ENCODE measurements at regions not wholly inside any gene's neighbourhood (a gene's known extent, or its start where the extent isn't known, plus 50 kb on each side); places are given as distances from the start of the nearest gene placed in this dataset.
A peak's percentile ranks its signal among the peaks of the same experiment; 100 is the strongest.

DNA sequence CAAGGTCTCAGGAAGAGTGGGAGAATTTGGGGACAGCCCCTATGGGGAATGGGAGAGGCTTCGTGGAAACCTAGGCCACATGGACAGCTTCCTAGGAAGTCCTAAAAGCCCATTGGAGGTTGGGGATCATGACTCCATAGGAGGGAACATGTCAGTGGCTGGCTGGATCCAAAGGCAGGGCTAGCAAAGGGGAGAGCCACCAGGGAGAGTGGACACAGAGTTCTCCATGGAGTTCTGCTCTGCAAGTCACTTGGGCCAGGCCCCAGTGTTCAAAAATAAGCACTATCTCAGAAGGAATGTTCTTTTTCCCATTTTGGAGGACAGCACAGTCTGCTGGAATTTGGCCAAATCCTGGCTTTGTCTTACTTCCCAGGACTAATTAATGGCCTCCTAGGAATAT lies 140.6 kb upstream of the RAD23B start:
- peaks cover 2% of the 10 kb centered on the region for H3K4me1 ChIP-seq (ENCODE audit: control insufficient read depth, insufficient read depth, low read length)
- no peak overlapping the region for H3K27ac ChIP-seq (ENCODE audit: low read length)
- H3K36me3 ChIP-seq (ENCODE audit: control insufficient read depth, insufficient read depth, low read length): no peaks in the 10 kb centered on the region
- no peak for DNase-seq
- no peaks in the 10 kb centered on the region for H3K9me3 ChIP-seq (ENCODE audit: control insufficient read depth, low read depth, low read length)
- WGBS (ENCODE audit: insufficient coverage, low lambda C conversion rate): no CpG with 5 or more reads among the region's 1 CpG
- H3K4me3 ChIP-seq (ENCODE audit: low read length): no peak overlapping the region
- H3K27me3 ChIP-seq (ENCODE audit: control insufficient read depth, insufficient read depth, low read length): no peaks in the 10 kb centered on the region

DNA sequence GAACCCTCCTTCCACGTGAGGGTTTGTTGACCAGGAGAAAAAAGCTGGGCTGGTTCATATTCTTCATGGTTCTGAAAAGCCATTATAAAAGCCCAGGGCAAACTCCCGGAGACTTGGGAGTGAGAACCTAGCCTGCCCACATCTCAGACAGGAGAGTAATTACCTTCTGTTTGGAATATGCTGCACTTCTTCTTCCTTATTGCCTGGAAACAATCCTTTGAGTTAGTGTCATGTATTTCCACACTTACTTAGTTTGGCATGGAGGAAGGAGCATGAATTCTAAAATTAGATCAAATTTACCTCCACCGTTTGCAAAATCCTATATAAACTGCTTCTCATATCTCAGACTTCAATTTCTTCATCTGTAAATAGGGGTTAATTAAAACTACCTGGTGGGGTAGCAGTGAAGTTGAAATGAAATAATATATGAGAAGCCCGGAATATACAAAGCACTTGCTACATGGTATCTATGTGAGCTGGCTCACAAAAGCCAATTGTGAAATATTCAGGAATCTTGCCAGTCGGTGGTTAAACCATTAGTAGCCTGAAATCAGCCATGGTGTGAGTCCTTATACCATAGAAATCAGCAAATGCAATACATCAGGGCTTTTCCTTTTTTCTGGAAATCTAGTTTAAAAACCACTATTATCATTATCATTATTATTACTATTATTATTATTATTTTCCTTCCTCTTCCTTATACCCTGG lies 140.0 kb upstream of the RAD23B start:
- Histone ChIP-seq H3K4me1 (ENCODE audit: control insufficient read depth, insufficient read depth, low read length) (peaks cover 2% of the 10 kb centered on the region), H3K9me3 (ENCODE audit: control insufficient read depth, low read depth, low read length) (no peaks in the 10 kb centered on the region), H3K27ac (ENCODE audit: low read length) (no peak overlapping the region), H3K4me3 (ENCODE audit: low read length) (no peak overlapping the region), H3K27me3 (ENCODE audit: control insufficient read depth, insufficient read depth, low read length) (no peaks in the 10 kb centered on the region), H3K36me3 (ENCODE audit: control insufficient read depth, insufficient read depth, low read length) (no peaks in the 10 kb centered on the region)
- WGBS (ENCODE audit: insufficient coverage, low lambda C conversion rate): no CpG with 5 or more reads among the region's 5 CpGs
- no peak for DNase-seq

DNA sequence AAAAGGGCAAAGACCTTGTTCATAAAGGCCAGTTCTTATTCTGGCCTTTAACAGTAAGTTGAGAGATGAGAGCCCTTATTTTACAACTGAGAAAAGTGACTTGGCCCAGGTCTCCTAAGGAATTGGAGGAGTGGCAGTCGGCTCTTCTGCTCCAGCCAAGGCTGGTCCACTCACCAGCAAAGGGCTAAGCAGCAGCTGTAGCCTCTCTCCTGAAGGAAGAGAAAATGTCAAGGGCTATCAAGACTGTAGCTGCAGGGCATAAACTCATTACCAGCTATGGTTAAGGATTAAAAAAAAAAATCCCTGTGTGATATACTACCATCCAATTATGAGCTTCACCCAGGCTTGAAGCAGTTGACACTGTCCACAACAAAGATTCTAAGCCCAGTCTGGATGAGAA lies 138.6 kb upstream of the RAD23B start:
- DNase-seq: no peak
- Histone ChIP-seq H3K27ac (ENCODE audit: low read length) (no peak overlapping the region), H3K9me3 (ENCODE audit: control insufficient read depth, low read depth, low read length) (no peaks in the 10 kb centered on the region), H3K4me1 (ENCODE audit: control insufficient read depth, insufficient read depth, low read length) (no peaks in the 10 kb centered on the region), H3K27me3 (ENCODE audit: control insufficient read depth, insufficient read depth, low read length) (no peaks in the 10 kb centered on the region), H3K36me3 (ENCODE audit: control insufficient read depth, insufficient read depth, low read length) (no peaks in the 10 kb centered on the region), H3K4me3 (ENCODE audit: low read length) (no peak overlapping the region)
- no CpG with 5 or more reads among the region's 1 CpG for WGBS (ENCODE audit: insufficient coverage, low lambda C conversion rate)

DNA sequence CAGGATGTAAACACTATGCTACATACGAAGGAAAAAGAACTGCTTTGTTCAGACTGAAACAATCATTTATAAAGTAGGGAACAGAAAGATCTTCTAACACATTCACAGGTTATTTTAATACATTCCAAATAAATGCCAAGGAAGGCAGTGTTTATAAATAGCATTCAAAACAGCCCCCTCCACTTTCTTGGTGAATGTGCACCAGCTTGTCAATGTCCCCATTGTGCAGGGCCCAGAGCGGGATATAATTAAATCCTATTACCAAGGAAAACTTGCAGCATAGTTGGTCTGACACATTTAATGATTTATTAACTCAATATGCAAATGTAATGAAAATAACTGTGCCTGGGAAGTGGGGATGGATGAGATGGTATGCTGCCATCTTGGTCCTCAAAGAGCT lies 135.9 kb upstream of the RAD23B start:
- no peaks in the 10 kb centered on the region for H3K36me3 ChIP-seq (ENCODE audit: control insufficient read depth, insufficient read depth, low read length)
- no peaks in the 10 kb centered on the region for H3K9me3 ChIP-seq (ENCODE audit: control insufficient read depth, low read depth, low read length)
- H3K4me1 ChIP-seq (ENCODE audit: control insufficient read depth, insufficient read depth, low read length): no peaks in the 10 kb centered on the region
- no peak overlapping the region for H3K27ac ChIP-seq (ENCODE audit: low read length)
- H3K4me3 ChIP-seq (ENCODE audit: low read length): no peak overlapping the region
- no peaks in the 10 kb centered on the region for H3K27me3 ChIP-seq (ENCODE audit: control insufficient read depth, insufficient read depth, low read length)
- DNase-seq: no peak
- WGBS (ENCODE audit: insufficient coverage, low lambda C conversion rate): 83% methylated on average over 2 of the region's 2 CpGs

DNA sequence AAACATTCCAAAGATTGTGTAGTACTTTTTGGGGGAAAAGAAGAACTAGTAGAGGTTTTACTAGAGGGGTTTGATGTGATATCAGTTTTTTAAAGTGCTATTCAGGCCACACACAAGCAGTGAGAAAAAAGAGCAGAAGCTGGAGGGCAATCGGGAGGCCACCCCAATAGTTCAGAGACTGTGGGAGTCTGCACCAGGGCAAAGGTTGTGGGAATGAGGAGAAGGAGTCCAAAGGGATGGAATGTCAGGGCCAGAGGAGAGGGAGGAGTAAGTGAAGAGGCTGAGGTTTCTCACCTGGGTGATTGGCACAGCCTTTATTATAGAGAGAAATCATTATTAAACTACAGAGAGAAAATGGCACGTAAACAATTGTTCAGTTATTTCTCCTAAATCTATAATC lies 134.9 kb upstream of the RAD23B start:
- DNase-seq: peak in 1 of 2 donors; percentile 61

DNA sequence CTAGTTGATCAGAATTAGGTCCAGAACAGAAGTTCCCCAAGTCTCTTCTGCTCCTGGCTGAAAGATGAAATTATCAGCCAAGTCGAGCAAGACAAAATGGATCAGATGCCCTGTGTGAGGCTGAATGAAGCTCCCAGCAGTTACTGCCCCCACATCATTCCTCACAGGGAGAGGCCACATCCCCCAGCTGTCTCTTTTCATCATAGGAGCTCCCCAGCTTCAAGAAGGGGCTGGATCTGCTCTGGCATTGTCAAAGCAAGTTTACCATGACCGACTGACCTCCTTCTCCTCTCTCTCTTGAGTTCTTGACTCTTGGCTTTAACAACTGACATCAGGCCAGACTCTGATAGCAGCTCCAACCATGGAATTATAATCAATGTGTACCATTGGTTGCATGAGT lies 133.3 kb upstream of the RAD23B start:
- Histone ChIP-seq H3K9me3 (ENCODE audit: control insufficient read depth, low read depth, low read length) (no peaks in the 10 kb centered on the region), H3K4me3 (ENCODE audit: low read length) (no peak overlapping the region), H3K4me1 (ENCODE audit: control insufficient read depth, insufficient read depth, low read length) (no peaks in the 10 kb centered on the region), H3K27ac (ENCODE audit: low read length) (no peak overlapping the region), H3K36me3 (ENCODE audit: control insufficient read depth, insufficient read depth, low read length) (no peaks in the 10 kb centered on the region), H3K27me3 (ENCODE audit: control insufficient read depth, insufficient read depth, low read length) (peaks cover 12% of the 10 kb centered on the region)
- no CpG with 5 or more reads among the region's 2 CpGs for WGBS (ENCODE audit: insufficient coverage, low lambda C conversion rate)
- DNase-seq: no peak

More for the DNA sequence above, 134.9 kb upstream of the RAD23B start:
- Histone ChIP-seq H3K27me3 (ENCODE audit: control insufficient read depth, insufficient read depth, low read length) (no peaks in the 10 kb centered on the region), H3K36me3 (ENCODE audit: control insufficient read depth, insufficient read depth, low read length) (no peaks in the 10 kb centered on the region), H3K9me3 (ENCODE audit: control insufficient read depth, low read depth, low read length) (no peaks in the 10 kb centered on the region), H3K27ac (ENCODE audit: low read length) (no peak overlapping the region), H3K4me3 (ENCODE audit: low read length) (no peak overlapping the region), H3K4me1 (ENCODE audit: control insufficient read depth, insufficient read depth, low read length) (no peaks in the 10 kb centered on the region)
- WGBS (ENCODE audit: insufficient coverage, low lambda C conversion rate): 17% methylated on average over 1 of the region's 2 CpGs

DNA sequence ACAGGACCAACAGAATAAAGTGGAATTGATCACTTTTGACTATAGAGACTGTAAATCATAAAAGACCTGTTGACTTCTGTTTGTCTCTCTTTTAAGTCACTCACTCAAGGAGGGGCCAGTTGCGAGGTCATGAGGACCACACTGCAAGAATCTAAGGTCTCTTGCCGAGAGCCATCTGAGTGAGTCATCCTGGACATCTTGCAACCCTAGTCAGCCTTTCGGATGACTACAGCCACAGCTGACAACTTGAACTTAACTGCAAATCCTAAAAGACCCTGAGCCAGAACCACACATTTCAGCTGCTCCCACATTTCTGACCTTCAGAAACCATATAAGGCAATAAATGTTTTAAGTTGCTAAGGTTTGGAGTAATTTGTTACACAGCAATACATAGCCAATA lies 129.7 kb upstream of the RAD23B start:
- Histone ChIP-seq H3K4me1 (ENCODE audit: control insufficient read depth, insufficient read depth, low read length) (no peaks in the 10 kb centered on the region), H3K27me3 (ENCODE audit: control insufficient read depth, insufficient read depth, low read length) (peaks cover 12% of the 10 kb centered on the region), H3K27ac (ENCODE audit: low read length) (no peak overlapping the region), H3K9me3 (ENCODE audit: control insufficient read depth, low read depth, low read length) (no peaks in the 10 kb centered on the region), H3K36me3 (ENCODE audit: control insufficient read depth, insufficient read depth, low read length) (no peaks in the 10 kb centered on the region), H3K4me3 (ENCODE audit: low read length) (no peak overlapping the region)
- 100% methylated on average over 1 of the region's 3 CpGs for WGBS (ENCODE audit: insufficient coverage, low lambda C conversion rate)
- DNase-seq: no peak

DNA sequence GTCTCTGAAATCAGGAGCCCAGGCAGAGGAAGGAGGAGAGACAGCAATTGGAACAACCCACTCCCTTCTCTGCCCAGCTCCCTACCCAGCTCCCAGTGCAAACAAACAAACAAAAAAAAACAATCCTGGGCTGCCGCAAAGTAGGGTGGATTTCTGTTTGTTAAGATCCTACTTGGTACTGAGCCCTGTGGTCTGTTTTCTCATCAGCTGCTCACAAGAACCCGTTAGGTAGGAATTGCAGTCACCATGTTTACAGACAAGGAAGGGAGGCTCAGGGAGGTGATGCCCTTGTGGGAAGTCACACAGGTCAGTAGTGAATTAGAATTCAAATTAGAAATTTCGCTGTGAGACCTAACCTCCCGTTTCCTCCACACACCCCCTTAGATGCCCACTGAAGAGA lies 128.8 kb upstream of the RAD23B start:
- no peak for DNase-seq
- Histone ChIP-seq H3K4me1 (ENCODE audit: control insufficient read depth, insufficient read depth, low read length) (no peaks in the 10 kb centered on the region), H3K4me3 (ENCODE audit: low read length) (no peak overlapping the region), H3K9me3 (ENCODE audit: control insufficient read depth, low read depth, low read length) (no peaks in the 10 kb centered on the region), H3K27ac (ENCODE audit: low read length) (no peak overlapping the region), H3K36me3 (ENCODE audit: control insufficient read depth, insufficient read depth, low read length) (no peaks in the 10 kb centered on the region), H3K27me3 (ENCODE audit: control insufficient read depth, insufficient read depth, low read length) (peaks cover 12% of the 10 kb centered on the region)
- no CpG with 5 or more reads among the region's 4 CpGs for WGBS (ENCODE audit: insufficient coverage, low lambda C conversion rate)

DNA sequence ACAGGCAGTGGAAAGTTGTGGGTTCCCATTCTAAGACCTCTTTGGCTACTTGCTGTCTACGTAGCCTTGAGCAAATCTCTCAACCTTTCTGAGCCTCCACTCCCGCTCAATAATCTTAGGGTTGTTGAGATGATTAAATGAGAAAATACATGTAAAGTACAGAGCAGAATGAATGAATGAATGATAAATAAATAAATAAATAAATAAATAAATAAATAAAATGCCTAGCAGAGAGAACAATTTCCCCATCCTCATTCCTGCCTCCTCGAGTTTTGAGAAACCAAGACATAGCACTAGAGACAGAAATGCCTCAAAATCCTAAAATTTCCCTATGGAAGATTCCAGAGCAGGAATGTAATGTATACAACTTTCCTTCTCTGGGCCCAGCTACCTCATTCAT lies 128.3 kb upstream of the RAD23B start:
- H3K9me3 ChIP-seq (ENCODE audit: control insufficient read depth, low read depth, low read length): no peaks in the 10 kb centered on the region

DNA sequence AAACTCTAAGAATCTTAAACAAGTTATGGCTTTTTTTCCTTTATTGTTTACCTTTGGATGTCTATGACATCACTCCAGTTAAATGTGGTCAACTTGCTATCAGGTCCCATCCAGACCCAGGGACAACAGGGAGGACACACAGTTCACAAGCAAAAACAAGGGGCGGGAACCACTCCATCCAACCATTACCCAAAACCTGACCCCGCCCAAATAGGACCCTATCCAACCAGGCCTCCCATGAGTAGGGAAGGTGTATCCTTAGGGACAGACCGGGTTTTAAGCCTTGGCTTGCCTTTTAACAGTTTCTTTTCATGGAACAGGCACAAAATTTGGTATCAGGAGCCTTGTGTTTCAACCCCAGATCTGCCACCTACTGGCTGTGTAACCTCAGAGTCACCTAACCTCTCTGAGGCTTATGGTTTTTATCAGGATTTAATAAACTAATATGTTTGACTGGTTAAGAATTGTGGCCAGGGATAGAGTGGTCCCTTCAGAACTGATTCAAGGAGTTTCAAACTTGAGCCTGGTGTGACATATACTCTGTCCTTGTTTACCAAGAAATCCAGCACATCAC lies 127.7 kb upstream of the RAD23B start:
- Histone ChIP-seq H3K4me3 (ENCODE audit: low read length) (no peak overlapping the region), H3K36me3 (ENCODE audit: control insufficient read depth, insufficient read depth, low read length) (no peaks in the 10 kb centered on the region), H3K9me3 (ENCODE audit: control insufficient read depth, low read depth, low read length) (no peaks in the 10 kb centered on the region), H3K4me1 (ENCODE audit: control insufficient read depth, insufficient read depth, low read length) (no peaks in the 10 kb centered on the region), H3K27me3 (ENCODE audit: control insufficient read depth, insufficient read depth, low read length) (peaks cover 12% of the 10 kb centered on the region), H3K27ac (ENCODE audit: low read length) (no peak overlapping the region)
- no peak for DNase-seq
- no CpG with 5 or more reads among the region's 3 CpGs for whole genome bisulfite sequencing (ENCODE audit: insufficient coverage, low lambda C conversion rate)

More for the DNA sequence above, 128.3 kb upstream of the RAD23B start:
- Histone ChIP-seq H3K4me1 (ENCODE audit: control insufficient read depth, insufficient read depth, low read length) (no peaks in the 10 kb centered on the region), H3K27ac (ENCODE audit: low read length) (no peak overlapping the region), H3K27me3 (ENCODE audit: control insufficient read depth, insufficient read depth, low read length) (peaks cover 12% of the 10 kb centered on the region), H3K36me3 (ENCODE audit: control insufficient read depth, insufficient read depth, low read length) (no peaks in the 10 kb centered on the region), H3K4me3 (ENCODE audit: low read length) (no peak overlapping the region)
- no peak for DNase-seq
- WGBS (ENCODE audit: insufficient coverage, low lambda C conversion rate): 80% methylated on average over 1 of the region's 3 CpGs

DNA sequence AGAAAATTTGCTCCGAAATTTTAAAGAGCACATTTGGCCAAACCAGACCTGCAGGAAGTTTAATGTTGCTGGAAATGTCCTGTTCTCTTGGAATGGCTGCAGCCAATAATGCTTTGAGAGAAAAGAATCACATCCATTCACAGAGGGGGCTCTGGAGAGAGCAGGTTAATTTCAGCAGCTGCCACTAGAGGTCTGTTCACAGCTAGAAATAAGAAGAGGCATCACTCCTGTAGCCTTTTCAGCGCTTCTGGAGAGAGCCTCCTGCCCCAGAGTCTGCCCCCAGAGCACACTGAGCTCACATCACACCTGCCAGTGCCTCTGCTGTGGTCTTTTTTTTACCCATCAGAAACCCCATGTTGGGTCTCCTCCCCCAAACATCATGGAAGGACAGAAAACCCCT lies 124.8 kb upstream of the RAD23B start:
- no peak for DNase-seq
- Histone ChIP-seq H3K4me1 (ENCODE audit: control insufficient read depth, insufficient read depth, low read length) (no peaks in the 10 kb centered on the region), H3K9me3 (ENCODE audit: control insufficient read depth, low read depth, low read length) (no peaks in the 10 kb centered on the region), H3K27ac (ENCODE audit: low read length) (no peak overlapping the region), H3K27me3 (ENCODE audit: control insufficient read depth, insufficient read depth, low read length) (peaks cover 12% of the 10 kb centered on the region), H3K36me3 (ENCODE audit: control insufficient read depth, insufficient read depth, low read length) (no peaks in the 10 kb centered on the region), H3K4me3 (ENCODE audit: low read length) (no peak overlapping the region)
- no CpG with 5 or more reads among the region's 2 CpGs for WGBS (ENCODE audit: insufficient coverage, low lambda C conversion rate)
